ENCODE measurements at regions not wholly inside any gene's neighbourhood (a gene's known extent, or its start where the extent isn't known, plus 50 kb on each side); places are given as distances from the start of the nearest gene placed in this dataset.
"Not testable (repeated sequence)": the region's sequence is repeated elsewhere in the genome, so short reads cannot be mapped to it uniquely, and the experiment has no call there.

DNA sequence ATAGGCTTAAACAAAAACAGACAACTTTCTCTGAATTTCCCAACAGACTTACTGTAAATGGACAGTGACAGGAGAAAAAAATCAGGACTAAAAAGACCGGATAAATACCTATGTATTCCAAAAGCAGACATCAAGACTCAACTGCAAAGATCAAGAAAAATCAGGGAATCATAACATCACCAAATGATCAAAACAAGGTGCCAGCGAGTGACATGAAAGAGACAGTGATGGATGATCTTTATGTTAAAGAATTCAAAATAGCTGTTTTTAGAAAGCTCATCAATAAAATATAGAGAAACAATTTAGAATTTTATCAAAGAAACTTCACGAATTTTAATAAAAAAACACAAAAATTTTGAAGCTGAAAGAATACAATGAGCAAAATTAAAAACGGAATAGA, 952.5 kb upstream of the ATXN7L3B start:
- no peak overlapping the region for H3K4me3 ChIP-seq (ENCODE audit: low read length)
- TF ChIP-seq, protein P1, sequence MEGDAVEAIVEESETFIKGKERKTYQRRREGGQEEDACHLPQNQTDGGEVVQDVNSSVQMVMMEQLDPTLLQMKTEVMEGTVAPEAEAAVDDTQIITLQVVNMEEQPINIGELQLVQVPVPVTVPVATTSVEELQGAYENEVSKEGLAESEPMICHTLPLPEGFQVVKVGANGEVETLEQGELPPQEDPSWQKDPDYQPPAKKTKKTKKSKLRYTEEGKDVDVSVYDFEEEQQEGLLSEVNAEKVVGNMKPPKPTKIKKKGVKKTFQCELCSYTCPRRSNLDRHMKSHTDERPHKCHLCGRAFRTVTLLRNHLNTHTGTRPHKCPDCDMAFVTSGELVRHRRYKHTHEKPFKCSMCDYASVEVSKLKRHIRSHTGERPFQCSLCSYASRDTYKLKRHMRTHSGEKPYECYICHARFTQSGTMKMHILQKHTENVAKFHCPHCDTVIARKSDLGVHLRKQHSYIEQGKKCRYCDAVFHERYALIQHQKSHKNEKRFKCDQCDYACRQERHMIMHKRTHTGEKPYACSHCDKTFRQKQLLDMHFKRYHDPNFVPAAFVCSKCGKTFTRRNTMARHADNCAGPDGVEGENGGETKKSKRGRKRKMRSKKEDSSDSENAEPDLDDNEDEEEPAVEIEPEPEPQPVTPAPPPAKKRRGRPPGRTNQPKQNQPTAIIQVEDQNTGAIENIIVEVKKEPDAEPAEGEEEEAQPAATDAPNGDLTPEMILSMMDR (conservative IDR thresholded peaks at IDR 0.05; ENCODE audit: low read depth, low read length), result no peak
- no peak for DNase-seq (ENCODE audit: low read depth)

DNA sequence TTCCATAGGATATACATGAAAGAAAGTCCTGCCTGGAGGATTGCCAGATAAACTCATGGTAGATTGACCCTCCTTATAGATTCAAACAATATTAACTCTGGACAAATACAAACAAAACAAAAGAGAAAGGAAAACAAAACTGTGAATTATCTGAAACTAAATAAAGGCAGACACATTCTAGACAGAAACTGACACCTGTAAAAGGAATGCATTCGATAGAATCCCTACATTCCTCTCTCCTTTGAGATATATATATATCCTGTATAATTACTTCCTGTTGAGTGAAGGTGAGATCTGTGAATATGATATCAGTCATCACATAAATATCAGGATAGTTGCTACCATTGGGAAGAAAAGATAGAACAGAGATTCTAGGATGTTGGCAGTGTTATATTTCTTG, 948.4 kb upstream of the ATXN7L3B start:
- no peak overlapping the region for H3K4me3 ChIP-seq (ENCODE audit: low read length)
- DNase-seq (ENCODE audit: low read depth), result no peak
- TF ChIP-seq, protein P1 (conservative IDR thresholded peaks at IDR 0.05; ENCODE audit: low read depth, low read length), result no peak

DNA sequence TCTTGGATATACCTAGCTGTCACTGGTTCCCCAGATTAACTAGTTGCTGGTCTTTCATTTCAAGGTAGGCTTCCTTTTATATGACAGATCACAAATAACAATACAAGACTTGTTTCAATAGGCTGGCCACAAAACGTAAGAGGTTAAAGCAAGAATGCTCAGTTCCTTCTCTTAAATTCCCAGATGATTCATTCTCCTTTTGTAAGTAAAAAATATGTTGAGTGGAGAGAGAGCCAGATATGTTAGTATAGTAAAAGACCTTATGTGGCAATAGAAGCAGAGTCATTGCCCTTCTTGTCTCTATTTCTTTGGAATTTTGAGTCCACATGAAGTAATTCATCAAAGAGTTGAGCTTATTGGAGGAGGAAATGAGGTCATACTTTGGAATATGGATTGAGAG, 939.0 kb upstream of the ATXN7L3B start:
- no peak for DNase-seq (ENCODE audit: low read depth)
- TF ChIP-seq, protein P1 (conservative IDR thresholded peaks at IDR 0.05; ENCODE audit: low read depth, low read length), result no peak
- no peak overlapping the region for H3K4me3 ChIP-seq (ENCODE audit: low read length)

DNA sequence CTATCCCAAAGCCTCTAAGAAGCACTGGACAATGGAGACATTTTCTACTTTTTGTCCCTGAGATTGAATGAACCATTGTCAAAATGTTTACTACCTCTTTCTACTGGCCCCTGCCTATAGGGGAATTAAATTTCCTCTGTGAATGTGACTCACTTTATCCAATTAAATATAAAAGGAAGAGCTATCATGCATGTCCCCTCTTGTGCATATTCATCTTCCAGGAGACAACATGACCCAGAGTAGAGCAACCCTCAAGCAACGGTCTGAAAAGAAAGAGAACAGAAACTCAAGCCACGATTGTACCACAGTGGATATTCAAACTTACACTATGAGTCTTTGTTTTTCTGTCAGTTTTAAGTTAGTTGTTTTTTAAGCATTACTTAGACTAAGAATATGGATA, 938.4 kb upstream of the ATXN7L3B start:
- TF ChIP-seq, protein P1 (conservative IDR thresholded peaks at IDR 0.05; ENCODE audit: low read depth, low read length), result no peak
- DNase-seq (ENCODE audit: low read depth), result no peak
- no peak overlapping the region for H3K4me3 ChIP-seq (ENCODE audit: low read length)

DNA sequence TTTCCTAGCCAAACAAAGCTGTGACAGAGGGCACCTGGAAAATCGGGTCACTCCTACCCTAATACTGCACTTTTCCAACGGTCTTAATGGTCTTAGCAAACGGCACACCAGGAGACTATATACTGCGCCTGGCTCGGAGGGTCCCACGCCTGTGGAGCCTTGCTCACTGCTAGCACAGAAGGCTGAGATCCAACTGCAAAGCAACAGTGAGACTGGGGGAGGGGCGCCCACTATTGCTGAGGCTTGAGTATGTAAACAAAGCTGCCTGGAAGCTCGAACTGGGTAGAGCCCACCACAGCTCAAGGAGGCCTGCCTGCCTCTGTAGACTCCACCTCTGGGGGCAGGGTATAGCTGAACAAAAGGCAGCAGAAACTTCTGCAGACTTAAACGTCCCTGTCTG, 931.7 kb upstream of the ATXN7L3B start:
- H3K4me3 ChIP-seq (ENCODE audit: low read length); DNase-seq (ENCODE audit: low read depth): not testable (repeated sequence)

DNA sequence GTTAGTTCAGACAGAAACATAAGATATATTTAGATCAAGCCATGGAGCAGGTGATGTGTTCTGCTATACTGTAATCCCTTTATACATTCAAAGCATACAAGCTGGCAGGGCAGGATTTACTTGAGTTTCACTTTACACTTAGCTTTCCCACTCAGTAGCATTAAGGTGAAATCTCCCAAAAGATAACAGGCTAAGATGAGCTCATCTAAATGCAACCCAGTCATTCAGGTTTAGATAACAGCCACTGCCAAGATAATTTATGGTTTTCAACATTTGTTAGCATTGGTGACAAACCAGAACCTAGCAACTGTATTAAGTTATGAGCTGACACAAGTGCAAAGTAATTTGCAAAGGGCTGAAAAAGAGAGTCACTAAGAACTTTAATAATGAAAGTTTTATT, 925.1 kb upstream of the ATXN7L3B start:
- TF ChIP-seq, protein P1 (conservative IDR thresholded peaks at IDR 0.05; ENCODE audit: low read depth, low read length), result no peak
- peak; percentile 16 for DNase-seq (ENCODE audit: low read depth)
- H3K4me3 ChIP-seq (ENCODE audit: low read length), result no peak overlapping the region

DNA sequence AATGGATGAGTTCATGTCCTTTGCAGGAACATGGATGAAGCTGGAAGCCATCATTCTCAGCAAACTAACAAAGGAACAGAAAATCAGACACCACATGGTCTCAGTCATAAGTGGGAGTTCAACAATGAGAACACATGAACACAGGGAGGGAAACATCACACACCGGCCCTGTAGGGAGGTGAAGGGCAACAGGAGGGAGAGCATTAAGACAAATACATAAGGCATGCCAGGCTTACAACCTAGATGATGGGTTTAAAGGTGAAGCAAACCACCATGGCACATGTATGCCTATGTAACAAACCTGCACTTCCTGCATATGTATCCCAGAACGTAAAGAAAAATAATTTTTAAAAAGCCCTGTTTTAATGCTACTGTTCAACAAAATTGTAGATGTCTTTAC, 914.2 kb upstream of the ATXN7L3B start:
- no peak overlapping the region for H3K4me3 ChIP-seq (ENCODE audit: low read length)
- TF ChIP-seq, protein P1 (conservative IDR thresholded peaks at IDR 0.05; ENCODE audit: low read depth, low read length), result no peak
- no peak for DNase-seq (ENCODE audit: low read depth)

DNA sequence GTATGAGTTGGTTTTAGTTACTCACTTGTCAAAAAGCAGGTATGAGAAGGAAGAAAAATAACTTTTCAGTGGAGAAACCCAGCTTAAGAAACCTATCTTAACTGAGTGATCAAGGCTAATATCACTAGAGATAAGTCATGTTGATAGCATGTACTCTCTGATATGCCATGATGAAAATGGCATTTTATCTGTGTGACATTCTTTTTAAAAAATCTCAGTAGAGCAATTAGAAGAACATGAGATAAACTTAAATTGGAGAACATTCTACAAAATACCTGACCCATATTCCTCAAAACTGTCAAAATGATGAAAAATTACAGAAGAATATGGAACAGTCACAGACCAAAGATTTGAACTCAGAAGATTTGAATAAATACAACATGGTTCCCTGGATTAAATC, 912.4 kb upstream of the ATXN7L3B start:
- TF ChIP-seq, protein P1 (conservative IDR thresholded peaks at IDR 0.05; ENCODE audit: low read depth, low read length), result no peak
- DNase-seq (ENCODE audit: low read depth), result no peak
- H3K4me3 ChIP-seq (ENCODE audit: low read length), result no peak overlapping the region

Measured in retinal pigment epithelial cell (primary cell).